IPS-15b (cell line): ENCODE measurements at regions not wholly inside any gene's neighbourhood (a gene's known extent, or its start where the extent isn't known, plus 50 kb on each side); places are given as distances from the start of the nearest gene placed in this dataset.

Experiments
- H3K27me3 ChIP-seq: one replicate; pipeline ENCODE4 v1.6.1; 2013; ENCODE audit warnings: low read length; ENCODE audit not compliant: control insufficient read depth, insufficient read depth
- H3K36me3 ChIP-seq: one replicate; pipeline ENCODE4 v1.6.1; 2013; ENCODE audit warnings: low read length; ENCODE audit not compliant: control insufficient read depth, insufficient read depth
- H3K4me1 ChIP-seq: one replicate; pipeline ENCODE4 v1.6.1; 2013; ENCODE audit warnings: mild to moderate bottlenecking, low read length; ENCODE audit not compliant: control insufficient read depth, insufficient read depth
- H3K4me3 ChIP-seq: one replicate; pipeline ENCODE4 v1.5.1; 2013; ENCODE audit warnings: low read depth, low read length
- H3K9ac ChIP-seq: one replicate; pipeline ENCODE4 v1.6.1; 2013; ENCODE audit warnings: low read depth, mild to moderate bottlenecking, low read length
- H3K9me3 ChIP-seq: one replicate; pipeline ENCODE4 v1.6.1; 2013; ENCODE audit warnings: mild to moderate bottlenecking, low read length; ENCODE audit not compliant: control insufficient read depth, insufficient read depth

DNA sequence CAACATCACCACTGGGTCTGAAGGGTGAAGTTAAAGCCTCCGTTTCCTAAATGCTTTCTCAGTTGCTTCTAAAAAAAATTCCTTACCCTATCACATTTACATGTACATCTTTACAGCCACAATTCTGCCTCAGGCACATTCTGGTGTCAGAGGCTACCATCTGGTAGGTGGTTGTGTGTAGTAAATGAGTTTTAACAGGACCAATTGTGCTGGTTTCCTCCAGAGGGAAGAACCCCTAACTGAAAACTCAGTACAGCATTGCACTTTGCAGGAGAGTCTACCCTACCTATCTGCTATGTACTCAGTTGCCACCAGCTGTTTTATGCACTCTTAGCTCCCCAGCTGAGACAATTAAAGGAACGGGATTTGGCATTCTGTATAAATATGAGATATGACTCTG, 1576.5 kb downstream of the PCDH9 start:
- no peak overlapping the region for H3K9ac ChIP-seq
- no peaks in the 10 kb centered on the region for H3K27me3 ChIP-seq
- H3K4me1 ChIP-seq, result no peaks in the 10 kb centered on the region
- no peaks in the 10 kb centered on the region for H3K9me3 ChIP-seq
- H3K4me3 ChIP-seq, result no peak overlapping the region
- H3K36me3 ChIP-seq, result no peaks in the 10 kb centered on the region

DNA sequence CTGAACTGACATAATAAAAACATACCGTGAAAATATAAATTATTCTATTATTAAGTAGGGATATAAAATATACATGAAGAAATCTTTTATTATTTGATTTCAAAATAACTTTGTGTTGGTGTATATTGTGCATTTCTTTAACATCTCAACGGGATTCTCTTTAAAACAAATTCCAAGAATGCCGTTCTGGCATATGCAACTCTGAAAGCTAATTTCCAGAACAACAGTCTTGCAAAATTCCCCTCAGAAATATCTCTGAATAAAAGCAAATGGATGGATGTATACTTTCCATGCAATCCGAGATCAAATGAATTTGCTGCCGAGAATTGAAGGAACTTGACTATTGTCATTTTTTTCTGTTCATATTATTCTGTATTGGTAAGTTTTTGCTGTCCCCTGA, 1579.8 kb downstream of the PCDH9 start:
- no peaks in the 10 kb centered on the region for H3K4me1 ChIP-seq
- H3K36me3 ChIP-seq, result no peaks in the 10 kb centered on the region
- H3K9ac ChIP-seq, result no peak overlapping the region
- H3K9me3 ChIP-seq, result no peaks in the 10 kb centered on the region
- no peak overlapping the region for H3K4me3 ChIP-seq
- no peaks in the 10 kb centered on the region for H3K27me3 ChIP-seq

DNA sequence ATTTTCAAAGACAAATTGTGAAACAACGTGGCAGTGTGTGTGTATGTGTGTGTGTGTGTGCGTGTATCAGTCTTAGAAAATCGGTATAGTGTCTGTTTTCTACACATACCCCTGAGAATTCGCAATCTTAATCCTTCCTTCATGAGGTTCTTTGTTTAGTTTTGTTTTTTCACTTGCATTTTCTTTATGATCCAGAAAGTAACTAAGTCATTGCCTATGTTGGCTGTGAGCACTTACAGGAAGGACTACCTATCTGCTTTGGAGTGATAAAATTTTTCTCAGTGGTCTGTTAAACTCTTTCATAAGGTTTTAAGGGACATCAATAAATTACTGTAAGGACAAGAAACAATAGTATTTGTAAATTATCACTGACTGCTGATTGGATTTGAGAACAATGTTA, 1587.1 kb downstream of the PCDH9 start:
- no peaks in the 10 kb centered on the region for H3K9me3 ChIP-seq
- H3K4me1 ChIP-seq, result no peaks in the 10 kb centered on the region

DNA sequence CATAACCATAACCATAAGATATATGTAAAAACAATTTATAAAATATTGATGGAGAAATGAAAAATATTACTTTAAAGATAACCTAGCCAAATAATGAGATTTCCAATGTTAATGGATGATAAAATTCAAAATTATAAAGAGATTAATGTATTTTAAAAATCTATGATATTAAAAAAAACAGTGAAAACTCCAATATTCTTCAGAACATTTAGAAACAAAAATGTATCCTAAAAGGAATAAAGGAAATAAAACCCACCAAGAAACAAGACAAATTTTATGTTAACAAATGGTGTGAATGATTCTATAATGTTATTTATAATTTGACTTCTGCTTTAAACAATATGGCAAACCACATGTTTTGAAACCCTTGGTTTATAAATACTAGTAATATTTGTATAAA, 1587.8 kb downstream of the PCDH9 start:
- Histone ChIP-seq H3K4me3 (no peak overlapping the region), H3K4me1 (no peaks in the 10 kb centered on the region), H3K9me3 (no peaks in the 10 kb centered on the region), H3K27me3 (no peaks in the 10 kb centered on the region), H3K9ac (no peak overlapping the region), H3K36me3 (no peaks in the 10 kb centered on the region)

More for the DNA sequence above, 1587.1 kb downstream of the PCDH9 start:
- H3K36me3 ChIP-seq, result no peaks in the 10 kb centered on the region
- H3K9ac ChIP-seq, result no peak overlapping the region
- H3K27me3 ChIP-seq, result no peaks in the 10 kb centered on the region
- H3K4me3 ChIP-seq, result no peak overlapping the region

DNA sequence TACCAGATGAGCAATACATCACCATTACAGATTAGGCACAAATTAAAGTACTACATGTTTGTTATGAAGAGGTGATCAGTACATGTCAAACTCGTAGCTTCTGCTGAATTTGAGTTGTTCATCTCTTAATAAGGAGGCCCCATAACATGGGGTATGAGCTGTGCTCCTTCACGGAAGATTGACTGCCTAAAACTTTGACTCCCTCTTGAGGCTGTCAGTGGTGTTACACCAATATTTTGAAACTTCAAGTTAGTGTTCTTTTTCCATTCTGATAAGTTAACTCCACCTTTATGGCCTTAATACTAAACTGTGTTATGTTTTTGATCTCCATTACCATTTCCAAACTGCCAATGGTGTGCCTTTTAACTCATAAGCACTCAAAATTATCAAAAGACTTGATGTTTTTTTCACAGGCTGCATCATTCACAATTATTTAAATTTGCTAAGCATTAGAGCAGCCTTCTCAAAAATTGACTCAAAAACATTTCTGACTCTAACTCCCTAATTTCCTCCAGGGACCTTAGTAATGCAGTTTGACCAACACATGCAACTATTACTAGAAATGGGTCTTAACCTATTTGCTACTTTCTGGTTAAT, 1591.5 kb downstream of the PCDH9 start:
- Histone ChIP-seq H3K36me3 (no peaks in the 10 kb centered on the region), H3K9ac (no peak overlapping the region), H3K4me3 (no peak overlapping the region), H3K4me1 (no peaks in the 10 kb centered on the region), H3K9me3 (no peaks in the 10 kb centered on the region), H3K27me3 (no peaks in the 10 kb centered on the region)

DNA sequence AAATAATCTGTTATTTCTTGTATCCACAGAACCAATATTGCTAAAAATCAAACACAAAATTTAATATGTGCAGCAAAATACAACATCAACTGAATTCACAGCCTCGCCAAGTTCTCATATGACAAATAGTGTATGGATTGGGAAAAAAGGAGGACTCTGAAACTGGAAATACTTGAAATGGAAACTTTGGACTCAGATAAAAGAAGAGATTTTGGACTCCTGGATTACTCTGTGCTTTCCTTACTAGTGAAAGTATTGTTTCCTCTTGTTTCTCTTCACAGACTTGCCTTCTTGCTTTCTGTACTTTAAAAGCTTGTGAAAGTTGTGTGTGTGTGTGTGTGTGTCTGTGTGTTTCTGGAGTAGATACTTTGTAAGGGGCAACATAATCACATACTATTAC, 1596.3 kb downstream of the PCDH9 start:
- Histone ChIP-seq H3K27me3 (no peaks in the 10 kb centered on the region), H3K36me3 (no peaks in the 10 kb centered on the region), H3K4me3 (no peak overlapping the region), H3K4me1 (no peaks in the 10 kb centered on the region), H3K9me3 (no peaks in the 10 kb centered on the region), H3K9ac (no peak overlapping the region)

DNA sequence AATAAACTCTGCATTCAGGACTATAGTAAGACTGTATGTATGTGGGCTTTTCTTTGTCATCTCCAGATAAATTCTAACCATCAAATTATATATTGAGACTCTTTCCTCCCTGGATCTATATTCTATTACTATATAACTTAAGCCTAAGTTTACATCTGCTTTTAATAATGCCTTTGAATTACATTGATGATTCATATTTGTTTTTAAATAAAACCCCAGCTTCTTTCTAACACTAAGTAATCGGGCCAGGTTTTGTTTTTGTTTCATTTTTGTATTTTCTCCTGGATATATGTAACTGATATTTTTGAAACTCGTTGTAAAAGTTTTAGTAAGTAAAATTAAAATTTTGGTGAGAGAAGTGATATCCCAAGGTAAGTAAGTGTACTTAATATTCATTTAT, 1599.1 kb downstream of the PCDH9 start:
- Histone ChIP-seq H3K9me3 (no peaks in the 10 kb centered on the region), H3K4me1 (no peaks in the 10 kb centered on the region), H3K27me3 (no peaks in the 10 kb centered on the region), H3K4me3 (no peak overlapping the region), H3K36me3 (no peaks in the 10 kb centered on the region), H3K9ac (no peak overlapping the region)

DNA sequence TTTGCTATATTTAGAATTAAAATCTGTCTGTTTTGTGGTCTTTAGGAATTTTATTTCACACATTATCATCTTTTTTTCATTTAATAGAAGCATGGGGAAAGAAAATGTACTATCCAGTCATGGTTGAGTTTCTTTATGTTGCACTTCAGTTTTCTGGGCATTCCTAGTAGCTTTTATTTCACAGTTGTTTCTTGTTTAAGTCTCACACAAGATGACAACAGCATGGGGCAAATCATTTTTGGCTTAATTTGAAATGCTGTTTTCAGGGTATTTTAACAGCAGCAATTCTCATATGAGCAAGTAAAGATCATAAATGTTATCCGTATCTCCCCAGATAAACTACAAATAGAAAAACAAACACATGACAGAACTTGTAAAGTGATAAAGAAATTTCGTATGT, 1600.2 kb downstream of the PCDH9 start:
- Histone ChIP-seq H3K9me3 (no peaks in the 10 kb centered on the region), H3K4me3 (no peak overlapping the region), H3K36me3 (no peaks in the 10 kb centered on the region), H3K4me1 (no peaks in the 10 kb centered on the region), H3K9ac (no peak overlapping the region), H3K27me3 (no peaks in the 10 kb centered on the region)

DNA sequence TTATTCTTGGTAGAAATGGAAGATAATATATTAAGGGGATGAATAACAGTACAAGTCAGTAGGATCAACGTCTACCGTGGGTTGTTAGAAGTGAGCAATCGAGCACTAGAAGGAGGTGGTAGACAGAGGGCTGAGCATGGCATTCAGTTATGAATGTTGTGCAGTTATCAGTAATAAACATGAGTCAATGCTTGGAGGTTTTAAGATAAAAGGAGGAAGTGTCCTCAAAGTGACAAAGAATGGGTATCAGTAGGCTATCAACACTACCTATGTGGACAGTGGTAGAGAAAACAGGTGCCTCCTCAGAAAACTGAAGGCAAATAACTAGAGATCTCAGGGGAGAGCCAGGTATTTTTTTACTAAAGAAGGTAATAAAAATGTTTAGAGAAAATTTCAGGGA, 1607.0 kb downstream of the PCDH9 start:
- Histone ChIP-seq H3K4me3 (no peak overlapping the region), H3K4me1 (no peaks in the 10 kb centered on the region), H3K36me3 (no peaks in the 10 kb centered on the region), H3K27me3 (no peaks in the 10 kb centered on the region), H3K9me3 (no peaks in the 10 kb centered on the region), H3K9ac (no peak overlapping the region)

DNA sequence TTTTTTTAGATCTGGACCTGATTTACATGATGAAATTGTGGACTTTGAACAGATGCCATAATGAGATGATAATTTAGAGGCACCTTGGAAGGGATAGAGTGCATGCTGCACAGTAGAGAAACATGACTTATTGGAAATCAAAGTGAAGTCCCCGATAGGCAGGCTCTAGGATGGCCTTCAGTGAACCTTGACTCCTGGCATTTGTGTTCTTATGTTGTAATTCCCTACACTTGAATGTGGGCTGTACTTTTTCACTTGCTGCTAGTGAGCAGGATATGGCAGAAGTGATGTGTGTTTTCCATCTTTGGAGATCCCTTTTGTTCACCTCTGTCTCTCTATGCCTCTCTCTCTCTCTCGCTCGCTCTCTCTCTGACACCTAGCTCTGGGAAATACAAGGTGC, 1614.6 kb downstream of the PCDH9 start:
- H3K4me3 ChIP-seq, result no peak overlapping the region
- H3K9me3 ChIP-seq, result no peaks in the 10 kb centered on the region
- no peaks in the 10 kb centered on the region for H3K36me3 ChIP-seq
- H3K9ac ChIP-seq, result no peak overlapping the region
- no peaks in the 10 kb centered on the region for H3K27me3 ChIP-seq
- no peaks in the 10 kb centered on the region for H3K4me1 ChIP-seq

DNA sequence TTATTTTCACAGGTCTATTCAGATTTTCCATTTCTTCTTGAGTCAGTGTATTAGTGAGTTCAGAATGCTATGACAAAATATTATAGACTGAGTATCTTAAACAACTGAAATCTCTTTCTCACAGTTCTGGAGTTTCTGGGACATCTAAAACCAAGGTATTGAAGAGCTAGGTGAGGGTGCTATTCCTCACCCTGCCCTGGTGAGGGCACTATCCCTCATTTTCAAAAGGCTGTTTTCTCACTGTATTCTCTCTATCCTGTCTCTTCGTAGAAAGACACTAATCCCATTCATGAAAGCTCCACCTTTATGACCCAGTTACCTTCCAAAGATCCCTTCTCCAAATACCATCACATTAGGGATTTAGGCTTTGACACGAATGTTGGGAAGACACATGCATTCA, 1617.1 kb downstream of the PCDH9 start:
- H3K4me1 ChIP-seq, result no peaks in the 10 kb centered on the region
- no peaks in the 10 kb centered on the region for H3K27me3 ChIP-seq
- H3K9me3 ChIP-seq, result no peaks in the 10 kb centered on the region
- no peaks in the 10 kb centered on the region for H3K36me3 ChIP-seq
- H3K4me3 ChIP-seq, result no peak overlapping the region
- no peak overlapping the region for H3K9ac ChIP-seq

DNA sequence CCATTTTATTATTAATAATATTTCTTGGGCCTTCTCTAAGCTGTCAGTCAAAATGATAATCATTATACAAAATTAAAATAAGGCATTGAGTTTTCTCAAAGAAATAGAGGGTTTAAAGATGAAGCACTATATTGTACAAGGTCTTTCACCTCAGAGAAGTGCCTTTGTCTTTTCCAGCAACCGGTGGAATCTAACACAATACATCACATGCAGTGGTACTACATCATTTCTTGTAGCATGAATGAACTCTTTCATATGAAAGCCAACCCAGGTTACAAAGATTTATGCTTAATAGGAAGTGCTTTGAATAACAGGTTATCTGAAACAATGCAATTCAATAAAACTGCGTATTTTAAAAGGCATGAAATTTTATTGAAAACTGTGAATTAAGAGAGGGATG, 1620.8 kb downstream of the PCDH9 start:
- no peaks in the 10 kb centered on the region for H3K36me3 ChIP-seq
- H3K4me3 ChIP-seq, result no peak overlapping the region
- no peak overlapping the region for H3K9ac ChIP-seq
- no peaks in the 10 kb centered on the region for H3K9me3 ChIP-seq
- no peaks in the 10 kb centered on the region for H3K4me1 ChIP-seq
- H3K27me3 ChIP-seq, result no peaks in the 10 kb centered on the region

DNA sequence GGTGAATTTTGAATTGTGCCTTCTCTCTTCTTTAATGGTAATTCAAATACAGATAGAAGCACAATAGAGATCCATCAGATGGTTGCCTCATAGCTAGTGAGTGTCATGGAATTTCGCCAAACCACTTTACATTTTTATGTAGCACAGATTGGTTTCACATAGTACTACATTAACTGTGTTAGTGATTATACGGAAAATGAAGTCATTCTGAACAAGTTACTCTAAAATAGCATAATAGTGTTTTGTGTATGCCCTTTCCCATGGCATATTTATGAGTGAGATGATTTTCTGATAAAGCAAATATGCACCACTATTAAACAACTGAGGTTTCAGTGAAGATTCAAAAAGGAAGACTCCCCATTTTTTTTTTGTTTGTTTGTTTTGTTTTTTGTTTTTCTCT, 1623.5 kb downstream of the PCDH9 start:
- no peaks in the 10 kb centered on the region for H3K36me3 ChIP-seq
- H3K4me3 ChIP-seq, result no peak overlapping the region
- no peaks in the 10 kb centered on the region for H3K4me1 ChIP-seq
- no peak overlapping the region for H3K9ac ChIP-seq
- H3K9me3 ChIP-seq, result no peaks in the 10 kb centered on the region
- no peaks in the 10 kb centered on the region for H3K27me3 ChIP-seq
